SK-N-SH (cell line): ENCODE measurements at regions not wholly inside any gene's neighbourhood (a gene's known extent, or its start where the extent isn't known, plus 50 kb on each side); places are given as distances from the start of the nearest gene placed in this dataset.

Experiments used
- CTCF ChIA-PET: fragments of 300-600, 350-600 bp; formaldehyde crosslinking; extraction: SDS; loops from one replicate; lab custom pipeline; 2021; lab: Yijun Ruan, JAX
- POLR2A ChIA-PET: fragments of 350-600 bp; sonication (Branson Sonifier 250); formaldehyde crosslinking; extraction: SDS; loops from one replicate; lab custom pipeline; 2020; ENCODE audit warnings: antibody characterized with exemption, inconsistent platforms; lab: Yijun Ruan, JAX
- DNase-seq: peaks from one replicate; pipeline ENCODE4 v3.0.0; 2012
- H2AFZ ChIP-seq: fragments of 200-600 bp; sonication (generic); 2 replicates; pipeline ENCODE4 v1.8.1; 2016; ENCODE audit warnings: antibody characterized with exemption, mild to moderate bottlenecking, low read depth
- H3F3A ChIP-seq: fragments of 200-600 bp; sonication (generic); replicated peaks from 2 replicates; pipeline ENCODE3; 2016; ENCODE audit warnings: antibody characterized with exemption, mild to moderate bottlenecking; ENCODE audit not compliant: insufficient read depth
- H3K27ac ChIP-seq, 2 experiments: fragments of 200-500 bp in 1 of 2; fragments of 200-600 bp in 1 of 2; sonication (Bioruptor generic) in 1 of 2; sonication (generic), shearing (Covaris generic) in 1 of 2; 2 replicates each; pipeline versions ENCODE4 v1.5.1 to v1.6.1; 2014 to 2016; ENCODE audit warnings: low read depth in 2 of 2, inconsistent platforms in 1 of 2, low read length in 1 of 2, mild to moderate bottlenecking in 1 of 2, mixed read lengths in 1 of 2
- H3K27me3 ChIP-seq: fragments of 200-600 bp; sonication (generic), shearing (Covaris generic); 2 replicates; pipeline ENCODE4 v1.6.1; 2016; ENCODE audit warnings: mixed run types; ENCODE audit not compliant: insufficient read depth
- H3K36me3 ChIP-seq, 2 experiments: fragments of 200-500 bp in 1 of 2; fragments of 200-600 bp in 1 of 2; sonication (Bioruptor generic) in 1 of 2; sonication (generic) in 1 of 2; replicated peaks in 1 of 2; 2 replicates each; pipeline versions ENCODE3 to v1.5.1; 2014 to 2016; ENCODE audit warnings: low read length in 1 of 2, mild to moderate bottlenecking in 1 of 2; ENCODE audit not compliant: insufficient read depth in 2 of 2, control insufficient read depth in 1 of 2
- H3K4me1 ChIP-seq, 2 experiments: fragments of 200-500 bp in 1 of 2; fragments of 200-600 bp in 1 of 2; sonication (Bioruptor generic) in 1 of 2; sonication (generic), shearing (Covaris generic) in 1 of 2; 2 replicates each; pipeline versions ENCODE4 v1.5.1 to v1.6.1; 2014 to 2016; ENCODE audit warnings: low read depth in 1 of 2, low read length in 1 of 2, mixed run types in 1 of 2; ENCODE audit not compliant: insufficient read depth in 2 of 2, control insufficient read depth in 1 of 2
- H3K4me2 ChIP-seq: fragments of 200-600 bp; sonication (generic), shearing (Covaris generic); 2 replicates; pipeline ENCODE4 v1.6.1; 2017; ENCODE audit warnings: mixed run types
- H3K4me3 ChIP-seq, 2 experiments: fragments of 200-500 bp in 1 of 2; fragments of 200-600 bp in 1 of 2; sonication (Bioruptor generic) in 1 of 2; sonication (generic), shearing (Covaris generic) in 1 of 2; 2 replicates each; pipeline versions ENCODE4 v1.5.1 to v1.8.1; 2014 to 2016; ENCODE audit warnings: low read depth in 2 of 2, inconsistent platforms in 1 of 2, low read length in 1 of 2, mild to moderate bottlenecking in 1 of 2, mixed read lengths in 1 of 2, moderate library complexity in 1 of 2
- H3K79me2 ChIP-seq: fragments of 200-600 bp; sonication (generic); 2 replicates; pipeline ENCODE4 v1.8.1; 2017; ENCODE audit warnings: mild to moderate bottlenecking; ENCODE audit not compliant: insufficient read depth
- H3K9ac ChIP-seq: fragments of 200-600 bp; sonication (generic); 2 replicates; pipeline ENCODE4 v1.6.1; 2017; ENCODE audit warnings: mixed run types
- H3K9me2 ChIP-seq: fragments of 200-600 bp; sonication (generic); 2 replicates; pipeline ENCODE4 v1.6.1; 2017; ENCODE audit warnings: mixed run types
- H3K9me3 ChIP-seq: fragments of 200-600 bp; sonication (generic); 2 replicates; pipeline ENCODE4 v1.6.1; 2017; ENCODE audit warnings: mixed run types, mild to moderate bottlenecking, moderate library complexity
- H4K20me1 ChIP-seq: fragments of 200-600 bp; sonication (generic); 2 replicates; pipeline ENCODE4 v1.6.1; 2017; ENCODE audit warnings: mild to moderate bottlenecking, mixed run types; ENCODE audit not compliant: insufficient read depth
- ELF1 ChIP-seq: IDR thresholded peaks from 2 replicates; pipeline ENCODE4 v1.4.0; 2012
- FOXM1 ChIP-seq: IDR thresholded peaks from 2 replicates; pipeline ENCODE4 v1.4.0; 2012; ENCODE audit warnings: low read depth, mild to moderate bottlenecking
- MEF2A ChIP-seq: IDR thresholded peaks from 2 replicates; pipeline ENCODE4 v1.4.0; 2012; ENCODE audit warnings: low read depth, borderline replicate concordance
- NFIC ChIP-seq: IDR thresholded peaks from 2 replicates; pipeline ENCODE4 v1.4.0; 2012; ENCODE audit warnings: borderline replicate concordance
- POLR2AphosphoS5 ChIP-seq: IDR thresholded peaks from 2 replicates; pipeline ENCODE4 v1.6.1; 2012; ENCODE audit warnings: low read depth, low read length
- RCOR1 ChIP-seq: fragments of 150-350 bp; IDR thresholded peaks from 2 replicates; pipeline ENCODE4 v1.6.1; 2017; ENCODE audit warnings: antibody characterized with exemption, low read length
- SMC3 ChIP-seq: IDR thresholded peaks from 2 replicates; pipeline ENCODE4 v1.6.1; 2012; ENCODE audit warnings: low read depth, low read length, improper control_type of control experiment
- TEAD4 ChIP-seq: IDR thresholded peaks from 2 replicates; pipeline ENCODE4 v1.4.0; 2012; ENCODE audit warnings: mild to moderate bottlenecking, borderline replicate concordance; ENCODE audit not compliant: insufficient read depth
- USF1 ChIP-seq: IDR thresholded peaks from 2 replicates; pipeline ENCODE4 v1.4.0; 2012; ENCODE audit warnings: low read depth, borderline replicate concordance
- WGBS: methylation state at CpG from one replicate; pipeline ENCODE4 v1.1.6; 2017; ENCODE audit warnings: low lambda C conversion rate; 5-methylcytosine and 5-hydroxymethylcytosine counted together
- TF ChIP-seq, protein P1 (sequence below): IDR thresholded peaks from 2 replicates; pipeline ENCODE4 v1.6.1; 2012; ENCODE audit warnings: mild to moderate bottlenecking, low read depth, low read length, moderate library complexity

GRCh38 chr10:131729361-131729760 is 171.4 kb upstream of the PPP2R2D start:
- Histone ChIP-seq H3K27me3 (no peaks in the 10 kb centered on the region), H3K4me2 (no peak overlapping the region), H4K20me1 (no peaks in the 10 kb centered on the region), H3F3A (no peaks in the 10 kb centered on the region), H3K9me2 (no peaks in the 10 kb centered on the region), H2AFZ (no peak overlapping the region), H3K9me3 (no peaks in the 10 kb centered on the region), H3K9ac (no peak overlapping the region), H3K79me2 (no peaks in the 10 kb centered on the region), H3K27ac (no peak overlapping the region), H3K36me3 (no peaks in the 10 kb centered on the region), H3K4me1 (peaks cover 0 to 19% of the 10 kb centered on the region in 2 experiments; a peak in 1 of 4 replicates), H3K4me3 (no peak overlapping the region)
- POLR2A ChIA-PET, result no interaction called here
- TF ChIP-seq MEF2A (no peak), USF1 (no peak), NFIC (no peak), SMC3 (no peak), ELF1 (no peak), FOXM1 (no peak), RCOR1 (no peak), TEAD4 (no peak)
- TF ChIP-seq, protein P1, sequence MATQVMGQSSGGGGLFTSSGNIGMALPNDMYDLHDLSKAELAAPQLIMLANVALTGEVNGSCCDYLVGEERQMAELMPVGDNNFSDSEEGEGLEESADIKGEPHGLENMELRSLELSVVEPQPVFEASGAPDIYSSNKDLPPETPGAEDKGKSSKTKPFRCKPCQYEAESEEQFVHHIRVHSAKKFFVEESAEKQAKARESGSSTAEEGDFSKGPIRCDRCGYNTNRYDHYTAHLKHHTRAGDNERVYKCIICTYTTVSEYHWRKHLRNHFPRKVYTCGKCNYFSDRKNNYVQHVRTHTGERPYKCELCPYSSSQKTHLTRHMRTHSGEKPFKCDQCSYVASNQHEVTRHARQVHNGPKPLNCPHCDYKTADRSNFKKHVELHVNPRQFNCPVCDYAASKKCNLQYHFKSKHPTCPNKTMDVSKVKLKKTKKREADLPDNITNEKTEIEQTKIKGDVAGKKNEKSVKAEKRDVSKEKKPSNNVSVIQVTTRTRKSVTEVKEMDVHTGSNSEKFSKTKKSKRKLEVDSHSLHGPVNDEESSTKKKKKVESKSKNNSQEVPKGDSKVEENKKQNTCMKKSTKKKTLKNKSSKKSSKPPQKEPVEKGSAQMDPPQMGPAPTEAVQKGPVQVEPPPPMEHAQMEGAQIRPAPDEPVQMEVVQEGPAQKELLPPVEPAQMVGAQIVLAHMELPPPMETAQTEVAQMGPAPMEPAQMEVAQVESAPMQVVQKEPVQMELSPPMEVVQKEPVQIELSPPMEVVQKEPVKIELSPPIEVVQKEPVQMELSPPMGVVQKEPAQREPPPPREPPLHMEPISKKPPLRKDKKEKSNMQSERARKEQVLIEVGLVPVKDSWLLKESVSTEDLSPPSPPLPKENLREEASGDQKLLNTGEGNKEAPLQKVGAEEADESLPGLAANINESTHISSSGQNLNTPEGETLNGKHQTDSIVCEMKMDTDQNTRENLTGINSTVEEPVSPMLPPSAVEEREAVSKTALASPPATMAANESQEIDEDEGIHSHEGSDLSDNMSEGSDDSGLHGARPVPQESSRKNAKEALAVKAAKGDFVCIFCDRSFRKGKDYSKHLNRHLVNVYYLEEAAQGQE, result no peak
- CTCF ChIA-PET, result no interaction called here
- peak; percentile 17 for DNase-seq
- WGBS, result 39% methylated on average over 6 of the region's 6 CpGs

- no peaks in the 10 kb centered on the region for H3K9me3 ChIP-seq
- DNase-seq, result no peak
- peaks cover 0 to 12% of the 10 kb centered on the region in 2 experiments; a peak in 1 of 4 replicates for H3K4me1 ChIP-seq
- H3F3A ChIP-seq, result no peaks in the 10 kb centered on the region
- H3K79me2 ChIP-seq, result no peaks in the 10 kb centered on the region
- no peaks in the 10 kb centered on the region for H4K20me1 ChIP-seq
- no peak for TF ChIP-seq POLR2AphosphoS5
- no peak for TF ChIP-seq MEF2A
- no peak for TF ChIP-seq FOXM1
- no peak overlapping the region for H3K4me2 ChIP-seq
- H3K4me3 ChIP-seq, result no peak overlapping the region
- H3K9ac ChIP-seq, result no peak overlapping the region
- H3K36me3 ChIP-seq, result no peaks in the 10 kb centered on the region
- no peaks in the 10 kb centered on the region for H3K27me3 ChIP-seq
- H2AFZ ChIP-seq, result no peak overlapping the region
- H3K27ac ChIP-seq, result no peak overlapping the region
- CTCF ChIA-PET, result no interaction called here
- POLR2A ChIA-PET, result no interaction called here
- 25% methylated on average over 8 of the region's 14 CpGs for WGBS
- no peaks in the 10 kb centered on the region for H3K9me2 ChIP-seq
These were observed 170.7 kb upstream of the PPP2R2D start for GRCh38 chr10:131729938-131730660.
